Esophagus (tissue), 2 donors: ENCODE measurements at regions not wholly inside any gene's neighbourhood (a gene's known extent, or its start where the extent isn't known, plus 50 kb on each side); places are given as distances from the start of the nearest gene placed in this dataset.

Source experiments
- H3K27ac ChIP-seq, 2 donors: one replicate each; pipeline ENCODE4 v1.5.1; 2013; ENCODE audit warnings: low read depth in 2 of 2, mild to moderate bottlenecking in 2 of 2, inconsistent platforms in 1 of 2, low read length in 1 of 2, moderate library complexity in 1 of 2
- H3K27me3 ChIP-seq, 2 donors: one replicate each; pipeline ENCODE4 v1.6.1; 2013; ENCODE audit warnings: low read length in 2 of 2, control low read depth in 1 of 2, mild to moderate bottlenecking in 1 of 2; ENCODE audit not compliant: insufficient read depth in 2 of 2, control insufficient read depth in 1 of 2
- H3K36me3 ChIP-seq, 2 donors: one replicate each; pipeline ENCODE4 v1.6.1; 2013; ENCODE audit warnings: low read length in 1 of 2; ENCODE audit not compliant: control insufficient read depth in 2 of 2, insufficient read depth in 2 of 2
- H3K4me1 ChIP-seq, 2 donors: one replicate each; pipeline ENCODE4 v1.6.1; 2013; ENCODE audit warnings: low read length in 1 of 2; ENCODE audit not compliant: control insufficient read depth in 2 of 2, insufficient read depth in 2 of 2
- H3K4me3 ChIP-seq, 2 donors: one replicate each; pipeline ENCODE4 v1.5.1; 2013; ENCODE audit warnings: low read length in 2 of 2, mild to moderate bottlenecking in 2 of 2, low read depth in 1 of 2, moderate library complexity in 1 of 2
- H3K9me3 ChIP-seq, 2 donors: one replicate each; pipeline ENCODE4 v1.6.1; 2013; ENCODE audit warnings: mild to moderate bottlenecking in 2 of 2, low read depth in 1 of 2, low read length in 1 of 2, moderate library complexity in 1 of 2; ENCODE audit not compliant: control insufficient read depth in 2 of 2, insufficient read depth in 1 of 2
- WGBS, 2 donors: extraction: QIAGEN DNeasy Blood & Tissue Kit; methylation state at CpG; one replicate each; pipeline ENCODE4 v1.1.7; 2013; 5-methylcytosine and 5-hydroxymethylcytosine counted together
- donor health status: healthy with polysubstance abuse.
- donor health status: Bipolar disorder and iron deficiency.

DNA sequence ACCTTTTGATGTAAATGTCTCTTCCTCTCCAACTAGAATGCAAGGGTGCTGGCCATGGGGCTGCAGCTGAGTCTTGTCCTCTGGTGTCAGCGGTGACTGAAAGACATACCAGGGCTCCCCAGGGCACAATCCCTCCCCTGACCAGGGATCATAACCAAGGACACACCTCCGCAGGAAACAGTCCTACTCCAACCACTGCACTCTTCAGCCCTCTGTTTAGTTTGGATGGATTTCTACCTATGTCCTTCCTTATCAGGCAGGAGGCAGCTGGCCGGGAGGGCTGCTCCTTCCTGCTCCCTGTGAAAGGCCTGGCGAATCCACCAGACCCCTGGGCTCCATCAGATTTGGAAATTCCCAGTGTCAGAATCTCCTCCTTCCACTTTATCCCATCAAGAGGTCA is 185.2 kb upstream of the ID2 start:
- peaks cover 4 to 23% of the 10 kb centered on the region in 2 donors for H3K4me1 ChIP-seq
- 73 to 88% methylated on average over 4 of the region's 4 CpGs for WGBS, 2 donors
- H3K27me3 ChIP-seq: no peaks in the 10 kb centered on the region
- no peaks in the 10 kb centered on the region for H3K36me3 ChIP-seq
- no peak overlapping the region for H3K4me3 ChIP-seq
- no peak overlapping the region for H3K27ac ChIP-seq
- H3K9me3 ChIP-seq: no peaks in the 10 kb centered on the region

DNA sequence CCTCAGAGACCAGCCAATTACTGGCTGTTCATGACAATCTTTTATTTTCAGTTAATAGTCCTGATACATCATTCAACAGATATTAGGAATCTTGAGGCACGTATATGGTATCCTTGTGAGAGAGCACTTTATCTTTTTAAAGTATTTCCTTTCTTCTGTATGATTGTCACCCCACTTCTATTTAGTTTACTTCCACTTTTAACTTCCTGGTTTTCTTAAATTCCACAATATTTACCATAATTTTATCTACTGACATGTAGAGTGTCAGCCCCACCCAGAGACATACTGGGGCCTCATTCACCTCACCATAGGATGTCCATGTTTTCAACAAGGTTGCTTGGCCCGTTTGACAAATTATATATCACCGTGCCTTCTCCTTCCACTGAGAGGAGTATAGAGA is 182.9 kb upstream of the ID2 start:
- Histone ChIP-seq H3K4me1 (peaks cover 4 to 27% of the 10 kb centered on the region in 2 donors), H3K36me3 (no peaks in the 10 kb centered on the region), H3K27ac (no peak overlapping the region), H3K4me3 (no peak overlapping the region), H3K9me3 (no peaks in the 10 kb centered on the region), H3K27me3 (no peaks in the 10 kb centered on the region)
- 83 to 87% methylated on average over 3 of the region's 3 CpGs for WGBS, 2 donors

DNA sequence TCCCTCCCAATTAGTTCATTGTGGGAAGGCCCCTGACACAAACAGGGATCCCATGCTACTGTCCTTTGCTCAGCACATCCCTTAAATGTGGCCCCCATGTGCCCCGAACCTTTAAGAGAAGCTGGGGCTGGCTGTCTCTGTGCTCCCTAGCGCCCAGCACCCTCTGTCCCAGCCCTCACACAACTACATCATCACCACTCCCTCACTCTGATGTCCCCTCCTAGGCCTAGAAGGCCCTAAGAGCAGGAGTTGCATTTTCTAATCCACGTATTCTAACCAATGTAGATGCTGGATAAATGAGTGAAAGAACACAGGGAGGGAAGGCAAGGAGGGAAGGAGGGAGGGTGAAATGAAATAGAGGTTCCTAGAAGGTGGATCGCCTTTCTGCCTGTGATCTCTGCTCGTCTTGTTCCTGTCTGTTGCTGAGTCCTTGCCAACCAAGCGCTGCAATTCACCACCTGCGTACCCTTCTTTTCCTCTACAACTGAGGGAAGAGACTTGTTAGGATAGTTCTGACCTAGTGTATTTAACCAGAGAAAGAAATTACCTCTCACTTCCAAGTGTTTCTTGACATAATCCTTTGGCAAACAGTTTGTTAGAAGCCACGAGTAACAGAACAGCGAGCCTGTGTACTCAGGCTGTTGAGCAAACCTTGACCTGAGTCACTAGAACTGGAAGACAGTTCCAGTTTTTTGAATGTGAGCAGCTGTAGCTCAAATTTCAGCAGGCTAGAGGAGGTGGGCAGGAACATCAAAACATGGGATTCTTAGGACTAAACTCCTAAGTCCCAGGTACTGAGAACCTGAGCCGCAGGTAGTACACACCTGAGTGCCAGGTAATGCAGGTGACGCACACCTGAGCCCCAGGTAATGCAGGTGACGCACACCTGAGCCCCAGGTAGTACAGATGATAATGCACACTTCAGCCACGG is 181.5 kb upstream of the ID2 start:
- WGBS, 2 donors: 58% methylated on average over 13 of the region's 13 CpGs
- Histone ChIP-seq H3K9me3 (no peaks in the 10 kb centered on the region), H3K4me1 (peaks cover 4 to 17% of the 10 kb centered on the region in 2 donors), H3K27ac (no peak overlapping the region), H3K36me3 (no peaks in the 10 kb centered on the region), H3K27me3 (no peaks in the 10 kb centered on the region), H3K4me3 (no peak overlapping the region)

DNA sequence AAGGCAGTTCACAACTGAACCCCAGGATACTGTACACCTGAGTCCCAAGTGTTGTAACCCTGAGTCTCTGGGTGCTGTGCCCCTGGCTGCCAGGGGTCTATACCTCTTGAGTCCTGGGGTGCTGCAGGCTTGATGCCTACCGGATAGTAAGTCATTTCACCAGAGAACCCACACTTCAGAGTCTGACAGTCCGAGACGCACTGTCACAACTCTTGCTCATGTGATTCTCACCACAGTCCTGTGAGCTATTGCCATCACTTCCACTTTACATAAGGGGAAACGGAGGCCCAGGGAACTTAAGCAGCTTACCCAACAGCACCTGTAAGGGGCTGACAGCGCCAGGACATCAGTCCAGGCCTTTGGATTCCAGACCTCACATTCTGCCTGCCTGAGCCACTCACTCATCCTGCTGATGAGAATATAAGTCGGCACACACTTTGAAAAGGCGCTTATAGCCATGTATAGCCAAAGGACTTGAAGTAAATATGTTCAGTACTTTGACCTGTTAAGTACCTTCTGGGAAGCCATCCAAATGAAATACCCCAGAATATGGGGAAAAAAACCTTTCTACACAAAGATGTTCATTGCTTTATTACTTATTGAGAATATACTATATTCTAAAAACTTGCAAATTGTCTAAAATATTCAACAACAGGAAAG is 180.7 kb upstream of the ID2 start:
- Histone ChIP-seq H3K27me3 (no peaks in the 10 kb centered on the region), H3K36me3 (no peaks in the 10 kb centered on the region), H3K4me3 (no peak overlapping the region), H3K4me1 (peaks cover 4 to 12% of the 10 kb centered on the region in 2 donors), H3K9me3 (no peaks in the 10 kb centered on the region), H3K27ac (no peak overlapping the region)
- WGBS, 2 donors: 81 to 87% methylated on average over 7 of the region's 7 CpGs

DNA sequence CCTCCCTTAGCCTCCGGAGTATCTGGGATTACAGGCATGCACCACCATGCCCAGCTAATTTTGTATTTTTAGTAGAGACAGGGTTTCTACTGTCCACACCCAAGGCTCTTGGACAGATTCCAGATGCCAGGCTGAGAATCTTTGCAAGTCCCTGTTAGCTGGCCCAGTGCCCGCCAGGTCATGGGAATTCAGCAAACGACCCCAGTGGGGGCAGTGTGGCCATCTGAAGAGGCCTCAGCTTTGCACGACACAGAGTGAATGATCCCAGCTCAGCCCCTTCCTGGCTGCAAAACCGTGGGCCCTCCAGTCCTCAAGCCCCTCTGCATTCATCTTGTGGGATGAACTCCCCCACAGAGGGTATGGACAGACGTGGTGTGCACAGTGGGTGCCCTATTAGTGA is 179.5 kb upstream of the ID2 start:
- Histone ChIP-seq H3K27me3 (no peaks in the 10 kb centered on the region), H3K27ac (no peak overlapping the region), H3K4me3 (no peak overlapping the region), H3K4me1 (peaks cover 4 to 15% of the 10 kb centered on the region in 2 donors), H3K36me3 (no peaks in the 10 kb centered on the region), H3K9me3 (no peaks in the 10 kb centered on the region)
- 70 to 73% methylated on average over 6 of the region's 6 CpGs for WGBS, 2 donors

DNA sequence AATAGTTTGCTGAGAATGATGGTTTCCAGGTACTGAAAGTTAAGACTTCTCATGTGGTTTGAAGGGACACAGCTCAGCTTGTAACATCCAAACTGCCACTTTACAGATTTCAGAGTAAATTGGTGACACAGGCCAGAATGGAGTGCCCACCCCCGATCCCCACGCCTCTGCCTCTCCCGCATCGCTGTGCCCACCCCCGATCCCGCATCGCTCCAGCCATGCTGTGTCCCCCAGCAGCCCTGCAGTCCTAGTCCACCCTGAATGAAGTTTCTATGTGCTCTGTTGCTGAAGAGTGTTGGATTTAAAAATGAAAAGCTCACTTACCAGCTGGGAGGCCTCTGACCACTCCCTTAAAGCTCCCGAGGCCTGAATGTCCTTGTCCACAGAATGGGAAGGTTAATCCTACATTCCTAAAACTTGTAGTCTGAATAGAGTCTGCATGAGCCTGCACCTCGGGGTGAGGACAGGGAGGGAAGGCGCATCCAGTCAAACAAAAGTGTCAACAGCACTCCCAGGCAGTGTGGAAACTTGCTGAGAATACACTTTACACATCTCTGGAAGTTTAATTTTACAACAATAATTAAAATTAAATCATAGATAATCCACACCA is 176.4 kb upstream of the ID2 start:
- no peak overlapping the region for H3K27ac ChIP-seq
- no peaks in the 10 kb centered on the region for H3K36me3 ChIP-seq
- H3K27me3 ChIP-seq: no peaks in the 10 kb centered on the region
- 87 to 88% methylated on average over 10 of the region's 10 CpGs for WGBS, 2 donors
- H3K4me1 ChIP-seq: peaks cover 3 to 7% of the 10 kb centered on the region in 2 donors
- H3K4me3 ChIP-seq: no peak overlapping the region
- no peaks in the 10 kb centered on the region for H3K9me3 ChIP-seq

DNA sequence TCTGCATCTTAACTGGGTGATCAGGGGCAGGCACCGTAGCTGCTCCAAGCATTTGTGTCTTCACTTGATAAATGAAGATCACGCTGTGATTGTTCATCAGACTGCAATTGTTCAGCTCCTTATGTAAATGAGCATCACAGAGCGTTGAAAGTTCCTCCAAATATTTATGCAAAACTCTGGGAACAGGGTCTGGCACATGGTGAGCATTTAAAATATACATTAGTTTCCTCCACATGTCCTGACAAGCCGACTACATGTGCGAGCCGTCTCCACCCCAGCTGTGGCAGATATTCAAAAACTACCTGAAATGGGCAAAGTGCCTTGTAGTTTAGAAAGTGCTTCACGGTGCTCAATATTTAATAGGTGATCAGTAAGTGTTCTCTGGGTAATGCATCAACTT is 175.1 kb upstream of the ID2 start:
- no peaks in the 10 kb centered on the region for H3K27me3 ChIP-seq
- H3K4me1 ChIP-seq: peaks cover 3 to 12% of the 10 kb centered on the region in 2 donors
- WGBS, 2 donors: 34 to 56% methylated on average over 7 of the region's 7 CpGs
- H3K27ac ChIP-seq: peak overlapping the region in 1 of 2 donors; percentile 11
- no peaks in the 10 kb centered on the region for H3K36me3 ChIP-seq
- no peak overlapping the region for H3K4me3 ChIP-seq
- no peaks in the 10 kb centered on the region for H3K9me3 ChIP-seq

DNA sequence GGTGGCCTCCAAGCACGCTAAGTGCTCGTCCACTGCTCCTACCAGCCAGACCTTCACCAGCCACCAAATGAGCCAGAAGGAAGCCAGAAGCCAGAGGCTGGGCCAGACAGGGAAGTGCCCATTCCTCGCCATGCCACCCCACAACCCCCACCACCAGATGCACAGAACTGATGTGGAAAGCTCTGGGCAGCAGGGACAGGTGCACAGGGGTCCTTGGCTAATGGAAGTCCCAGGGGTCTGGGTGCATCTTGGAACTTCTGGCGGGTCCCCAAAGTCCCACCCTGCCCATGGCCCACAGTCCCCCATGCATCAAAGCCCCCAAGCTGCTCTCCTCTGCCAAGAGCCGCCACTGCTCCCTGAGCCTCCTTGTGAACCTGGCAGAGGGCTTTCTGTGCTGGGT is 173.1 kb upstream of the ID2 start:
- Histone ChIP-seq H3K27ac (no peak overlapping the region), H3K4me1 (peaks cover 3 to 8% of the 10 kb centered on the region in 2 donors), H3K36me3 (peaks cover 0 to under 1% of the 10 kb centered on the region in 2 donors), H3K27me3 (no peaks in the 10 kb centered on the region), H3K4me3 (no peak overlapping the region), H3K9me3 (peaks cover 0 to 2% of the 10 kb centered on the region in 2 donors)
- 79 to 84% methylated on average over 5 of the region's 5 CpGs for WGBS, 2 donors

DNA sequence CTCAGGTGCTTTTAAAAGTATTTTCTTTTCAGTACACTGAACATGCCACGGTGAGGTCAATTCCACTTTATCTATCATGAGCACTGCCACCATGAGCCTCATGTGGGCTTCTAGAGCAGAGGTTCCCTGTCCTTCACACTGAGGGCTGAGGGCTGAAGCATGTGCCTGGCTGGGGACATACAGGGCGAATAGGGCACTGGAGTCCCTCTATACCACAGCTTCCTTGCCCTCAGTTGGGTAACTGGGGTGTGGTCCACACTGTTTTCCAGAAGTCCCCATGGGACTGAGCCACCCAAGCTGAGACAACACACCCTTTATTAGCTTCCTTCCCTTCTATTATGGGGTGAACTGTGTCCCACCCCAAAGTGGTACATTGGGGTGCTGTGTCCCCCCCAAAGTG is 172.2 kb upstream of the ID2 start:
- 94 to 98% methylated on average over 2 of the region's 2 CpGs for whole genome bisulfite sequencing, 2 donors
- H3K4me3 ChIP-seq: no peak overlapping the region

More for the DNA sequence above, 172.2 kb upstream of the ID2 start:
- Histone ChIP-seq H3K27ac (no peak overlapping the region), H3K4me1 (peaks cover 3 to 8% of the 10 kb centered on the region in 2 donors), H3K9me3 (peaks cover 3 to 8% of the 10 kb centered on the region in 2 donors), H3K27me3 (no peaks in the 10 kb centered on the region), H3K36me3 (peaks cover 0 to 2% of the 10 kb centered on the region in 2 donors)
